ENCODE measurements at regions not wholly inside any gene's neighbourhood (a gene's known extent, or its start where the extent isn't known, plus 50 kb on each side); places are given as distances from the start of the nearest gene placed in this dataset.
A peak's percentile ranks its signal among the peaks of the same experiment; 100 is the strongest.

- no peaks in the 10 kb centered on the region for H3K36me3 ChIP-seq (ENCODE audit: insufficient read depth, low read length)
- no peaks in the 10 kb centered on the region for H3K27me3 ChIP-seq (ENCODE audit: insufficient read depth, low read length)
- H3K9ac ChIP-seq (ENCODE audit: low read length), result no peak overlapping the region
- H3K79me2 ChIP-seq (ENCODE audit: insufficient read depth, low read length), result no peaks in the 10 kb centered on the region
- no peaks in the 10 kb centered on the region for H4K20me1 ChIP-seq (ENCODE audit: insufficient read depth, low read length)
- H3K27me3 Mint-ChIP-seq (ENCODE audit: low read depth, unreplicated experiment), result peaks cover 6% of the 10 kb centered on the region
- no peak overlapping the region for H3K27ac ChIP-seq (ENCODE audit: low read depth, low read length)
- TF ChIP-seq EZH2 (IDR thresholded peaks at IDR 0.05; ENCODE audit: insufficient read depth, low read length) (no peak), CTCF (IDR thresholded peaks at IDR 0.05; ENCODE audit: insufficient read depth, low read depth, low read length) (no peak)
- H2AFZ ChIP-seq (ENCODE audit: low read depth, low read length), result no peak overlapping the region
- DNase-seq (ENCODE audit: low read depth) (no peak), FAIRE-seq (no peak)
- H3K9me3 Mint-ChIP-seq (ENCODE audit: unreplicated experiment), result peaks cover 10% of the 10 kb centered on the region
- no peaks in the 10 kb centered on the region for H3K4me1 ChIP-seq (ENCODE audit: insufficient read depth, low read length)
- H3K4me3 ChIP-seq (ENCODE audit: insufficient read depth, low read depth, low read length), result no peak overlapping the region
- peak overlapping the region; percentile 35 for H3K27ac Mint-ChIP-seq (ENCODE audit: unreplicated experiment)
- no peaks in the 10 kb centered on the region for H3K9me3 ChIP-seq (ENCODE audit: insufficient read depth, low read depth, low read length)
- no peaks in the 10 kb centered on the region for H3K36me3 Mint-ChIP-seq (ENCODE audit: low read depth, unreplicated experiment)
- H3K4me1 Mint-ChIP-seq (ENCODE audit: low read depth, unreplicated experiment), result peaks cover 16% of the 10 kb centered on the region
- H3K4me2 ChIP-seq (ENCODE audit: low read length), result no peak overlapping the region
- H3K4me3 Mint-ChIP-seq (ENCODE audit: unreplicated experiment), result no peak overlapping the region
These were observed 141.6 kb downstream of the ICOS start for GRCh38 chr2:204078003-204078698.

GRCh38 chr2:204081487-204082425 lies 145.2 kb downstream of the ICOS start:
- Histone ChIP-seq H3K79me2 (ENCODE audit: insufficient read depth, low read length) (no peaks in the 10 kb centered on the region), H3K4me3 (ENCODE audit: insufficient read depth, low read depth, low read length) (no peak overlapping the region), H3K27ac (ENCODE audit: low read depth, low read length) (no peak overlapping the region), H2AFZ (ENCODE audit: low read depth, low read length) (no peak overlapping the region), H3K4me2 (ENCODE audit: low read length) (no peak overlapping the region), H3K9me3 (ENCODE audit: insufficient read depth, low read depth, low read length) (no peaks in the 10 kb centered on the region), H3K36me3 (ENCODE audit: insufficient read depth, low read length) (no peaks in the 10 kb centered on the region), H3K9ac (ENCODE audit: low read length) (no peak overlapping the region), H3K27me3 (ENCODE audit: insufficient read depth, low read length) (no peaks in the 10 kb centered on the region), H4K20me1 (ENCODE audit: insufficient read depth, low read length) (no peaks in the 10 kb centered on the region), H3K4me1 (ENCODE audit: insufficient read depth, low read length) (no peaks in the 10 kb centered on the region)
- Mint-ChIP-seq H3K4me1 (ENCODE audit: low read depth, unreplicated experiment) (peaks cover 6% of the 10 kb centered on the region), H3K9me3 (ENCODE audit: unreplicated experiment) (peaks cover 9% of the 10 kb centered on the region), H3K27ac (ENCODE audit: unreplicated experiment) (no peak overlapping the region), H3K27me3 (ENCODE audit: low read depth, unreplicated experiment) (peaks cover 9% of the 10 kb centered on the region), H3K36me3 (ENCODE audit: low read depth, unreplicated experiment) (no peaks in the 10 kb centered on the region), H3K4me3 (ENCODE audit: unreplicated experiment) (no peak overlapping the region)
- TF ChIP-seq EZH2 (IDR thresholded peaks at IDR 0.05; ENCODE audit: insufficient read depth, low read length) (no peak), CTCF (IDR thresholded peaks at IDR 0.05; ENCODE audit: insufficient read depth, low read depth, low read length) (no peak)
- DNase-seq (ENCODE audit: low read depth) (no peak), FAIRE-seq (no peak)
